ENCODE measurements at regions not wholly inside any gene's neighbourhood (a gene's known extent, or its start where the extent isn't known, plus 50 kb on each side); places are given as distances from the start of the nearest gene placed in this dataset.

GRCh38 chr11:70732881-70733196, 334.5 kb downstream of the CTTN start:
- H4K20me1 ChIP-seq (ENCODE audit: insufficient read depth), result no peaks in the 10 kb centered on the region
- no peaks in the 10 kb centered on the region for H3F3A ChIP-seq (ENCODE audit: insufficient read depth, low read length, poor library complexity, severe bottlenecking)
- H3K9ac ChIP-seq (ENCODE audit: low read length), result no peak overlapping the region
- no peaks in the 10 kb centered on the region for H3K27me3 ChIP-seq (ENCODE audit: insufficient read depth, low read depth, low read length)
- no peaks in the 10 kb centered on the region for H3K79me2 ChIP-seq (replicated peaks; ENCODE audit: insufficient read depth, low read length)
- H3K27ac ChIP-seq (ENCODE audit: low read length), result no peak overlapping the region
- H2AFZ ChIP-seq (ENCODE audit: low read depth, low read length), result no peak overlapping the region
- no peak for TF ChIP-seq EP300 (conservative IDR thresholded peaks at IDR 0.05; ENCODE audit: poor library complexity, severe bottlenecking)
- no peak for TF ChIP-seq RAD21 (conservative IDR thresholded peaks at IDR 0.05)
- no peak for TF ChIP-seq SMC3 (conservative IDR thresholded peaks at IDR 0.05; ENCODE audit: poor library complexity)
- no peak for TF ChIP-seq POLR2AphosphoS5 (IDR thresholded peaks at IDR 0.05)
- TF ChIP-seq TAF1 (IDR thresholded peaks at IDR 0.05; ENCODE audit: low read depth), result no peak
- no peak for TF ChIP-seq MXI1 (conservative IDR thresholded peaks at IDR 0.05; ENCODE audit: poor library complexity, severe bottlenecking)
- no peak for TF ChIP-seq EZH2 (IDR thresholded peaks at IDR 0.05; ENCODE audit: borderline replicate concordance, insufficient read depth, low read length, poor library complexity, severe bottlenecking)
- no peak for TF ChIP-seq CTCF (IDR thresholded peaks at IDR 0.05; ENCODE audit: poor library complexity, severe bottlenecking)
- no peak for TF ChIP-seq REST (IDR thresholded peaks at IDR 0.05; ENCODE audit: borderline replicate concordance)
- H3K36me3 ChIP-seq (ENCODE audit: insufficient read depth, low read length), result no peaks in the 10 kb centered on the region
- H3K4me2 ChIP-seq (ENCODE audit: low read length), result no peak overlapping the region
- no peaks in the 10 kb centered on the region for H3K9me2 ChIP-seq (ENCODE audit: insufficient read depth, low read length)
- H3K4me3 ChIP-seq (ENCODE audit: low read length), result no peak overlapping the region
- no peaks in the 10 kb centered on the region for H3K9me3 ChIP-seq (ENCODE audit: low read length)

GRCh38 chr11:70733327-70734325, 335.3 kb downstream of the CTTN start:
- Histone ChIP-seq H3K4me2 (ENCODE audit: low read length) (no peak overlapping the region), H3K36me3 (ENCODE audit: insufficient read depth, low read length) (no peaks in the 10 kb centered on the region), H2AFZ (ENCODE audit: low read depth, low read length) (no peak overlapping the region), H3K4me3 (ENCODE audit: low read length) (no peak overlapping the region), H3K27me3 (ENCODE audit: insufficient read depth, low read depth, low read length) (no peaks in the 10 kb centered on the region), H3K9me3 (ENCODE audit: low read length) (no peaks in the 10 kb centered on the region), H3K27ac (ENCODE audit: low read length) (no peak overlapping the region), H3F3A (ENCODE audit: insufficient read depth, low read length, poor library complexity, severe bottlenecking) (no peaks in the 10 kb centered on the region), H3K9me2 (ENCODE audit: insufficient read depth, low read length) (no peaks in the 10 kb centered on the region), H4K20me1 (ENCODE audit: insufficient read depth) (no peaks in the 10 kb centered on the region), H3K9ac (ENCODE audit: low read length) (no peak overlapping the region), H3K79me2 (replicated peaks; ENCODE audit: insufficient read depth, low read length) (no peaks in the 10 kb centered on the region)
- TF ChIP-seq REST (IDR thresholded peaks at IDR 0.05; ENCODE audit: borderline replicate concordance), result no peak
- no peak for TF ChIP-seq SMC3 (conservative IDR thresholded peaks at IDR 0.05; ENCODE audit: poor library complexity)
- no peak for TF ChIP-seq MXI1 (conservative IDR thresholded peaks at IDR 0.05; ENCODE audit: poor library complexity, severe bottlenecking)
- no peak for TF ChIP-seq TAF1 (IDR thresholded peaks at IDR 0.05; ENCODE audit: low read depth)
- TF ChIP-seq EZH2 (IDR thresholded peaks at IDR 0.05; ENCODE audit: borderline replicate concordance, insufficient read depth, low read length, poor library complexity, severe bottlenecking), result no peak
- no peak for TF ChIP-seq RAD21 (conservative IDR thresholded peaks at IDR 0.05)
- no peak for TF ChIP-seq EP300 (conservative IDR thresholded peaks at IDR 0.05; ENCODE audit: poor library complexity, severe bottlenecking)
- TF ChIP-seq POLR2AphosphoS5 (IDR thresholded peaks at IDR 0.05), result no peak
- no peak for TF ChIP-seq CTCF (IDR thresholded peaks at IDR 0.05; ENCODE audit: poor library complexity, severe bottlenecking)
